Left renal pelvis (tissue), 4 donors: ENCODE measurements at regions not wholly inside any gene's neighbourhood (a gene's known extent, or its start where the extent isn't known, plus 50 kb on each side); places are given as distances from the start of the nearest gene placed in this dataset.

Source experiments
- DNase-seq, 4 donors: peaks; one replicate each; pipeline ENCODE4 v3.0.0-alpha.2; 2013; ENCODE audit warnings: low read depth in 4 of 4, low spot score in 3 of 4

GRCh38 chr11:79937676-79938334, 497.0 kb upstream of the TENM4 start:
- DNase-seq = no peak

- DNase-seq = no peak
Observed at GRCh38 chr11:79932612-79933011, 491.8 kb upstream of the TENM4 start.

GRCh38 chr11:79931692-79932091, 490.9 kb upstream of the TENM4 start:
- no peak for DNase-seq

- DNase-seq = no peak
Observed at GRCh38 chr11:79926707-79927106, 485.9 kb upstream of the TENM4 start.

GRCh38 chr11:79925570-79925969, 484.7 kb upstream of the TENM4 start:
- no peak for DNase-seq

GRCh38 chr11:79922641-79923040, 481.8 kb upstream of the TENM4 start:
- DNase-seq = no peak

- no peak for DNase-seq
Observed at GRCh38 chr11:79920480-79920879, 479.6 kb upstream of the TENM4 start.

GRCh38 chr11:79919350-79919749, 478.5 kb upstream of the TENM4 start:
- no peak for DNase-seq

GRCh38 chr11:79918846-79919245, 478.0 kb upstream of the TENM4 start:
- DNase-seq = no peak

- DNase-seq = no peak
Observed at GRCh38 chr11:79906164-79906563, 465.3 kb upstream of the TENM4 start.

GRCh38 chr11:79902493-79902892, 461.7 kb upstream of the TENM4 start:
- no peak for DNase-seq

GRCh38 chr11:79897896-79898295, 457.1 kb upstream of the TENM4 start:
- no peak for DNase-seq

GRCh38 chr11:79896258-79896657, 455.4 kb upstream of the TENM4 start:
- no peak for DNase-seq

GRCh38 chr11:79894111-79894510, 453.3 kb upstream of the TENM4 start:
- no peak for DNase-seq

GRCh38 chr11:79890272-79890671, 449.4 kb upstream of the TENM4 start:
- no peak for DNase-seq

- DNase-seq = no peak
Observed at GRCh38 chr11:79864882-79865281, 424.1 kb upstream of the TENM4 start.

- no peak for DNase-seq
Observed at GRCh38 chr11:79860336-79860735, 419.5 kb upstream of the TENM4 start.

GRCh38 chr11:79857377-79858214, 416.8 kb upstream of the TENM4 start:
- no peak for DNase-seq

- DNase-seq = no peak
Observed at GRCh38 chr11:79852176-79852575, 411.3 kb upstream of the TENM4 start.

- no peak for DNase-seq
Observed at GRCh38 chr11:79845002-79845709, 404.3 kb upstream of the TENM4 start.

- DNase-seq = no peak
Observed at GRCh38 chr11:79834015-79834414, 393.2 kb upstream of the TENM4 start.

GRCh38 chr11:79830446-79830845, 389.6 kb upstream of the TENM4 start:
- DNase-seq = no peak
